K562 (cell line): ENCODE measurements at regions not wholly inside any gene's neighbourhood (a gene's known extent, or its start where the extent isn't known, plus 50 kb on each side); places are given as distances from the start of the nearest gene placed in this dataset.

Source experiments
- CTCF ChIP-seq, 3 experiments: IDR thresholded peaks in 2 of 3; conservative IDR thresholded peaks in 1 of 3; 2 replicates each; pipeline ENCODE4 v1.5.1; 2011 to 2012; ENCODE audit warnings: low read length in 3 of 3, mild to moderate bottlenecking in 3 of 3, control low read depth in 2 of 3, improper control_type of control experiment in 1 of 3, inconsistent platforms in 1 of 3, low read depth in 1 of 3, mixed read lengths in 1 of 3, moderate library complexity in 1 of 3; ENCODE audit not compliant: insufficient read depth in 2 of 3
- EZH2 ChIP-seq: IDR thresholded peaks from 2 replicates; pipeline ENCODE4 v1.6.1; 2012; ENCODE audit warnings: low read depth, mild to moderate bottlenecking, inconsistent platforms, low read length, borderline replicate concordance
- GTF2F1 ChIP-seq: IDR thresholded peaks from 2 replicates; pipeline ENCODE4 v1.6.1; 2011; ENCODE audit warnings: low read depth, low read length, improper control_type of control experiment
- POLR2A ChIP-seq: fragments of 450-650 bp; conservative IDR thresholded peaks from 2 replicates; pipeline ENCODE4 v1.6.1; 2016
- SETDB1 ChIP-seq: IDR thresholded peaks from one replicate; pipeline ENCODE4 v1.6.1; 2012; ENCODE audit warnings: low read length, control low read depth, inconsistent platforms
- ZNF274 ChIP-seq: IDR thresholded peaks from 2 replicates; pipeline ENCODE4 v1.6.1; 2011; ENCODE audit warnings: low read depth, mild to moderate bottlenecking, low read length, moderate library complexity, borderline replicate concordance
- ZNF431 ChIP-seq: sonication (generic); formaldehyde crosslinking; IDR thresholded peaks from 2 replicates; pipeline ENCODE4 v1.8.0; 2022; ENCODE audit warnings: mild to moderate bottlenecking, missing genetic modification reagents

GRCh38 chr12:116495260-116495659 lies 63.9 kb upstream of the MAP1LC3B2 start:
- TF ChIP-seq EZH2 (no peak), GTF2F1 (no peak), ZNF274 (no peak), SETDB1 (no peak), POLR2A (no peak), ZNF431 (CRISPR knock-in tag) (no peak), CTCF (IDR thresholded peaks at IDR 0.05 in 2 of 3, conservative IDR thresholded peaks at IDR 0.05 in 1 of 3; ENCODE audit: insufficient read depth in 2 of 3, low read depth in 1 of 3, low read length in 3 of 3) (no peak)
